HEK293T (cell line): ENCODE measurements at regions not wholly inside any gene's neighbourhood (a gene's known extent, or its start where the extent isn't known, plus 50 kb on each side); places are given as distances from the start of the nearest gene placed in this dataset.

ENCODE experiments used
- BHLHE40 ChIP-seq: fragments of 450-650 bp; IDR thresholded peaks from 2 replicates; pipeline ENCODE4 v1.6.1; 2016; ENCODE audit warnings: mild to moderate bottlenecking, moderate library complexity, borderline replicate concordance
- FOXA1 ChIP-seq: fragments of 450-650 bp; IDR thresholded peaks from 2 replicates; pipeline ENCODE4 v1.6.1; 2016; ENCODE audit warnings: mild to moderate bottlenecking
- FOXK2 ChIP-seq: fragments of 450-650 bp; IDR thresholded peaks from 2 replicates; pipeline ENCODE4 v1.6.1; 2016; ENCODE audit warnings: mild to moderate bottlenecking
- FOXM1 ChIP-seq: fragments of 450-650 bp; IDR thresholded peaks from 2 replicates; pipeline ENCODE4 v1.6.1; 2017; ENCODE audit warnings: mild to moderate bottlenecking, borderline replicate concordance
- LEF1 ChIP-seq: fragments of 450-650 bp; IDR thresholded peaks from 2 replicates; pipeline ENCODE4 v1.6.1; 2017; ENCODE audit warnings: mild to moderate bottlenecking, borderline replicate concordance
- PKNOX1 ChIP-seq: fragments of 450-650 bp; IDR thresholded peaks from 2 replicates; pipeline ENCODE4 v1.6.1; 2016
- SP1 ChIP-seq: fragments of 450-650 bp; IDR thresholded peaks from 2 replicates; pipeline ENCODE4 v1.6.1; 2017
- TARDBP ChIP-seq: fragments of 450-650 bp; IDR thresholded peaks from 2 replicates; pipeline ENCODE4 v1.6.1; 2016

GRCh38 chr19:31501427-31502195, 152.4 kb upstream of the TSHZ3 start:
- TF ChIP-seq LEF1 (no peak), FOXM1 (no peak), FOXK2 (no peak), PKNOX1 (no peak), BHLHE40 (no peak), SP1 (no peak), TARDBP (no peak), FOXA1 (no peak)
